Mesenteric fat pad (tissue), 1 donor: ENCODE measurements at regions not wholly inside any gene's neighbourhood (a gene's known extent, or its start where the extent isn't known, plus 50 kb on each side); places are given as distances from the start of the nearest gene placed in this dataset.

Experiments used
- DNase-seq: peaks from one replicate; pipeline ENCODE4 v3.0.0-alpha.2; 2020; ENCODE audit warnings: low spot score
- donor health status: DM: yes; HTN: yes; CAD: no.

DNA sequence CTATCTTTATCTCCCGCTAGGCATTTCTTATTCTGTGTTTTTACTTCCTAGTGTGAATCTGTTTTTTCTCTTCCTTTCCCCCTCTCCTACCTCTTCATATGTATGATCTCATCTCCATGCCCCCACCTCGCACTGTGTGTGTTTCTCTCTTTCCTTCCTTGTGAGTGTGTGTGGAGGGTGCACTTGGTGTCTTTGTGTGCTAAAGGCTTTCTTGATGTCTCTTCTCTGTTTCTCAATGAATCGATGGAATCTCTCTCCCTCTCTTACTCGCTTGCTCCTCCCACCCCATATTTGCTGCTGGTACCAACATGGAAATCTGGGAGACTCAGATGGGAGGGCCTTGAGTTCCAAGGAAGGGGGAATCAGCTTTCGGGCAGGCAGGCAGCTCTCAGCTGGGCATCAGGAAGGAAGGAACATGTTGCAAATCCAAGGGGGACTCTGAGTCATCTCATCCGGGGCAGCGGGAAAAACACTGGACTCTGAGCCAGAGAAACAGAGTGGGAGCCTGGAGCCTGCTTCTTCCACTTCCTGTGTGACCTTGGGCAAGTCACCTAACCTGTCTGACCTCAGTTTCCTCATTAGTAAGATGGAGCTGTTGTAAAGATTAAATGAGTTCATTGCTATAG, 147.5 kb downstream of the PTPRU start:
- no peak for DNase-seq

DNA sequence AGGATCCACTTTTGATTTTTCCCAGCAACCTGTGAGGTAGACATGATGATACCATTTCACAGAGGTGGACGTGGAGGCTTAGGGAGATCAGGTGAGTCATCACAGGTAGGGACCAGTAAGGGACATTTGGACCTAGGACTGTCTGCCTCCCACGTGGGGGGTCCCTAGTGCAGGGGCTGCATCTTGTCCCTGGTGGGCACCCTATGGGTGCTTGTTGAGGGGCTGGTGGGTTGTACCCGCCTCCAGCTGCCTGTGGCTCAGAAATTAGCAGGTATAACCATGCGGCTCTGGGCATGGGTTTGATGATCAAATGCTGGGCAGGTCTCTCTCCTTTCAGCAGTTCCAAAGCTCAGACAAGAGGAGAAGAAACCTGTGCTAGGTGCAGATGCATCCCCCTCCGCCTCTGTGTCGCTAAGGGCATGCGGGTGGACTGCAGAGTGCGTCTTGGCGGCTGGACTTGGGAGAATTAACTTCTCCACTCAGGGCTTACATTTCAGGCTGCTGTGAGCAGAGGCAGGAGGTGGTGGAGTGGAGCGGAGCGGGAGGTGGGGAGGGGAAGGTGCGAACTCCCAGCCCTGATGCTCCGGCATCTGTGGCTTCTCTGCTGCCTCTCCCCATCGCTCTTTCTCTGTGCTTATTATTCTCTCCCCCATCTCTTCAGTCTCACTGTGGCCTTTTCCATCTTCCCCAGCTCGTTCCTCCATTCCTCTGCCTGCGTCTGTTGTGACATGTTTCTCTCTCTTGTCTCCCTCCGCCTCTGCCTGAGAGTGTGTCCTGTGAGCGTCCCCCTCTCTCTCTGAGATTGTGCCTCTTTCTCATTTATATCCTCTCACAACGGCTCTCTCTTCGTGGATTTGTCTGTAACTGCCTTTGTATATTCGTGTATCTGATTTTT, 146.8 kb downstream of the PTPRU start:
- no peak for DNase-seq

DNA sequence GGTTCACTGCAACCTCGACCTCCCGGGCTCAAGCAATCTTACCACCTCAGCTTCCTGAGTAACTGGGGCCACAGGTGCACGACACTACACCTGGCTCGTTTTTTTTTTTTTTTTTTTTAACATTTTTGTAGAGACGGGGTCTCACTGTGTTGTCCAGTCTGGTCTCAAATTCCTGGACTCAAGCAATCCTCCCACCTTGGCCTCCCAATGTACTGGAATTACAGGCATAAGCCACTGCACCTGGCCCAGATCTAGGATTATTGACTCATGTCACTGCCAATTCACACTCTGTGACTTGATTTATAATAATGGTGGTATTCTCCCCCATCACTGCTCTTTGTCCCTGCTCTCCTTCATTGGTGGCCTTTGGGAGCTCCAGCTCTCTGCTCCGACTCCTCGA, 145.1 kb downstream of the PTPRU start:
- no peak for DNase-seq

DNA sequence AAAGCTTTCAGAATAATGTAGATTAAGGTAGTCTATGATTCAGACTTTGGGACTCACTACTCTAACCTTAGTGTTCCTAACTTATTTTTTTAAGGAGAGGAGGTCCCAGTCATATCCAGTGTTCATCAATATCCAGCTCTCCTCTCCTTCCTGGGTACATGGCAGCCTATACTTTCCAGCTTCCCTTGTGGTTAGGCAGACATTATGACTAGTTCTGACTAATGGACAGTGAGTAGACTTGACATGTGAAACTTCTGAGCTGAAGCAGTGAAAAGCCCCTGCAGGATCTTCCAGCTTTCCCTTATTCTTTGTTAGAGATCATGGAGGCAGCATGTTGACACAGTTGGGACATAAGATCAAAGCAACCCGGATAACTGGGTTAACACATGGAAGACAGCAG, 144.2 kb downstream of the PTPRU start:
- no peak for DNase-seq

DNA sequence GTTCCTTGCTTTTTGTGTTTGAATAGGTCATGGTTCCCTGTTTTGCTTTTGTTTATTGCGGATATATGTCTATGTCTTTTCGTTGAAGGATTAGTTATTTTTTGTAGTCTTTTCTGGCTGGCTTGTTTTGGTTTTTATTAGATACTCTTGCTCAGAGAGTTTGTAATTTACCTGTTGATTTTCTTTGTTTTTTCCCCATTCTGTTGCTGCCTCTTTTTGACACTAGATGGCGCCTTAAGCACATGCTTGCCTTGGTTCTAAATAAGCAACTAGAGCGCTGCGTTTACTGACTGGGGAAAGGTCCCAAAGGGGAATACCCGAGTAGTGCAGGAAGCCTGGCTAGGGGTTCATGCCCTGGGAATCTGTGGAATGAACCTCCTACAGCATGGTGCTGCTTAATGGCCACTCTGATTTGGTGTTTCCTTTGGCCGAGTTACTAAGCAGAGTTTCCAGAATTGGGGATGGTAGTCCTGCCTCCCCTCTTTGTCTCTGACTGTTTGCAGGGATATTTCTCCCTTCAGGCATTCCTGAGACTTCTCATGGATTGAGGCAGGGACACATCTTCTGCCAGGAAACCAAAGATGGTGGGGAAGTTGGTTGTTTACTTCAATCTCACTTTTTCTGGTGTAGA, 143.2 kb downstream of the PTPRU start:
- no peak for DNase-seq
